ENCODE measurements at regions not wholly inside any gene's neighbourhood (a gene's known extent, or its start where the extent isn't known, plus 50 kb on each side); places are given as distances from the start of the nearest gene placed in this dataset.

DNA sequence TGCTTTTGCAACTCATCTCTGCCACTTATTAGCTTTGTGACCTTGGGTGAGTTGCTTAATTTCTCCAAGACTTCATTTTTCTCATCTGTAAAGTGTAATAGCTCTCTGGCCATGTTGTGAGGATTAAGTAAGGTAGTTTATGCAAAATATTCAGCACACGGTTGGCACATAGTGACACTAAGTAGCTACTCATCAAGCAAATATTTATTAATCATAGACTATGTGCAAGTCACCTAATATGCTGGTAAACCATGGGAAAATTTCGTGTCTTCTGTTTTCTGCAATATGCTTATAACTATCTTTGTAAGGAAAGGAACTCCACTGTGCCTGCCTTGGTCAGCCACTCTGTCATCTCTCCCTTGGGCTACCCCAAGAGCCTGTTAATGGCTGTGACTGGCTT lies 50.3 kb upstream of the EGR2 start:
- DNase-seq: peak; percentile 42

Measured in HCEC 1CT (cell line).